NCI-H1417 (cell line): ENCODE measurements at regions not wholly inside any gene's neighbourhood (a gene's known extent, or its start where the extent isn't known, plus 50 kb on each side); places are given as distances from the start of the nearest gene placed in this dataset.
A peak's percentile ranks its signal among the peaks of the same experiment; 100 is the strongest.

Experiments
- DNase-seq, 3 experiments: peaks; one replicate each; lab custom pipeline; 2025; lab: John Stamatoyannopoulos, UW

- no peak for DNase-seq
Measured at GRCh38 chr18:47545613-47546012, 294.2 kb upstream of the SKOR2 start.

- DNase-seq = no peak
Measured at GRCh38 chr18:47543080-47543479, 291.6 kb upstream of the SKOR2 start.

- DNase-seq = no peak
Measured at GRCh38 chr18:47542551-47542950, 291.1 kb upstream of the SKOR2 start.

GRCh38 chr18:47531717-47532116 lies 280.3 kb upstream of the SKOR2 start:
- no peak for DNase-seq

- no peak for DNase-seq
Measured at GRCh38 chr18:47530695-47531094, 279.2 kb upstream of the SKOR2 start.

- DNase-seq = no peak
Measured at GRCh38 chr18:47528343-47528742, 276.9 kb upstream of the SKOR2 start.

- no peak for DNase-seq
Measured at GRCh38 chr18:47526147-47526546, 274.7 kb upstream of the SKOR2 start.

GRCh38 chr18:47522359-47522758 lies 270.9 kb upstream of the SKOR2 start:
- no peak for DNase-seq

GRCh38 chr18:47520263-47520662 lies 268.8 kb upstream of the SKOR2 start:
- no peak for DNase-seq

GRCh38 chr18:47519706-47520105 lies 268.2 kb upstream of the SKOR2 start:
- DNase-seq = no peak

GRCh38 chr18:47519277-47519676 lies 267.8 kb upstream of the SKOR2 start:
- DNase-seq = no peak

GRCh38 chr18:47513614-47514013 lies 262.2 kb upstream of the SKOR2 start:
- no peak for DNase-seq

- no peak for DNase-seq
Measured at GRCh38 chr18:47512726-47513435, 261.4 kb upstream of the SKOR2 start.

- DNase-seq = no peak
Measured at GRCh38 chr18:47512056-47512455, 260.6 kb upstream of the SKOR2 start.

GRCh38 chr18:47510831-47511230 lies 259.4 kb upstream of the SKOR2 start:
- DNase-seq = no peak

GRCh38 chr18:47507651-47508050 lies 256.2 kb upstream of the SKOR2 start:
- DNase-seq = peak in 1 of 3 experiments; percentile 18

- DNase-seq = peak in 1 of 3 experiments; percentile 20
Measured at GRCh38 chr18:47506897-47507296, 255.4 kb upstream of the SKOR2 start.

GRCh38 chr18:47501946-47502345 lies 250.5 kb upstream of the SKOR2 start:
- DNase-seq = no peak

GRCh38 chr18:47500930-47501329 lies 249.5 kb upstream of the SKOR2 start:
- DNase-seq = no peak

GRCh38 chr18:47492691-47493090 lies 241.2 kb upstream of the SKOR2 start:
- DNase-seq = no peak

GRCh38 chr18:47490882-47491281 lies 239.4 kb upstream of the SKOR2 start:
- DNase-seq = no peak

- DNase-seq = no peak
Measured at GRCh38 chr18:47485221-47485797, 233.8 kb upstream of the SKOR2 start.

GRCh38 chr18:47484068-47484467 lies 232.6 kb upstream of the SKOR2 start:
- no peak for DNase-seq

- DNase-seq = no peak
Measured at GRCh38 chr18:47480166-47480565, 228.7 kb upstream of the SKOR2 start.
